ENCODE measurements at regions not wholly inside any gene's neighbourhood (a gene's known extent, or its start where the extent isn't known, plus 50 kb on each side); places are given as distances from the start of the nearest gene placed in this dataset.

- Histone ChIP-seq H3K4me1 (peaks cover 5% of the 10 kb centered on the region), H3K27ac (replicated peaks) (no peak overlapping the region), H3K4me3 (no peak overlapping the region), H3K36me3 (no peaks in the 10 kb centered on the region), H3K27me3 (ENCODE audit: low read depth) (no peaks in the 10 kb centered on the region), H3K9me3 (replicated peaks) (no peaks in the 10 kb centered on the region)
- DNase-seq = peak; percentile 8
- no peak for TF ChIP-seq CTCF (IDR thresholded peaks at IDR 0.05; ENCODE audit: borderline replicate concordance)
- intact Hi-C loops (cut with micrococcal nuclease) = no loop called here
Observed at GRCh38 chr2:128607440-128607839, 288.8 kb upstream of the HS6ST1 start.

GRCh38 chr2:128607911-128608506, 289.3 kb upstream of the HS6ST1 start:
- Histone ChIP-seq H3K27ac (replicated peaks) (no peak overlapping the region), H3K9me3 (replicated peaks) (no peaks in the 10 kb centered on the region), H3K4me3 (peak overlapping the region; percentile 34), H3K27me3 (ENCODE audit: low read depth) (peaks cover 4% of the 10 kb centered on the region), H3K36me3 (no peaks in the 10 kb centered on the region), H3K4me1 (peaks cover 5% of the 10 kb centered on the region)
- intact Hi-C loops (cut with micrococcal nuclease) = no loop called here
- DNase-seq = peak; percentile 13
- no peak for TF ChIP-seq CTCF (IDR thresholded peaks at IDR 0.05; ENCODE audit: borderline replicate concordance)

- no peaks in the 10 kb centered on the region for H3K9me3 ChIP-seq (replicated peaks)
- TF ChIP-seq CTCF (IDR thresholded peaks at IDR 0.05; ENCODE audit: borderline replicate concordance) = no peak
- H3K27ac ChIP-seq (replicated peaks) = no peak overlapping the region
- no peak overlapping the region for H3K4me3 ChIP-seq
- H3K27me3 ChIP-seq (ENCODE audit: low read depth) = peaks cover 4% of the 10 kb centered on the region
- H3K36me3 ChIP-seq = no peaks in the 10 kb centered on the region
- no peaks in the 10 kb centered on the region for H3K4me1 ChIP-seq
- intact Hi-C loops (cut with micrococcal nuclease) = no loop called here
- peak; percentile 6 for DNase-seq
Observed at GRCh38 chr2:128608921-128609880, 290.5 kb upstream of the HS6ST1 start.

GRCh38 chr2:128610496-128610895, 291.8 kb upstream of the HS6ST1 start:
- Histone ChIP-seq H3K9me3 (replicated peaks) (no peaks in the 10 kb centered on the region), H3K4me3 (no peak overlapping the region), H3K4me1 (no peaks in the 10 kb centered on the region), H3K36me3 (no peaks in the 10 kb centered on the region), H3K27me3 (ENCODE audit: low read depth) (peaks cover 4% of the 10 kb centered on the region), H3K27ac (replicated peaks) (no peak overlapping the region)
- TF ChIP-seq CTCF (IDR thresholded peaks at IDR 0.05; ENCODE audit: borderline replicate concordance) = no peak
- intact Hi-C loops (cut with micrococcal nuclease) = no loop called here
- no peak for DNase-seq

GRCh38 chr2:128611421-128612320, 293.0 kb upstream of the HS6ST1 start:
- TF ChIP-seq CTCF (IDR thresholded peaks at IDR 0.05; ENCODE audit: borderline replicate concordance) = no peak
- H3K4me1 ChIP-seq = no peaks in the 10 kb centered on the region
- H3K27me3 ChIP-seq (ENCODE audit: low read depth) = peaks cover 4% of the 10 kb centered on the region
- intact Hi-C loops (cut with micrococcal nuclease) = no loop called here
- H3K4me3 ChIP-seq = no peak overlapping the region
- H3K27ac ChIP-seq (replicated peaks) = no peak overlapping the region
- no peaks in the 10 kb centered on the region for H3K9me3 ChIP-seq (replicated peaks)
- no peaks in the 10 kb centered on the region for H3K36me3 ChIP-seq
- peak; percentile 8 for DNase-seq

All from left ventricle myocardium inferior (tissue), 1 donor.